Thyroid gland (tissue), 4 donors: ENCODE measurements at regions not wholly inside any gene's neighbourhood (a gene's known extent, or its start where the extent isn't known, plus 50 kb on each side); places are given as distances from the start of the nearest gene placed in this dataset.

Experiments
- DNase-seq, 2 donors: peaks; one replicate each; pipeline ENCODE4 v3.0.0-alpha.2; 2019
- H3K27ac ChIP-seq, 3 donors: fragments of 200-600 bp; sonication (generic); 1 replicate in 2 of 3; 2 replicates in 1 of 3; pipeline ENCODE4 v1.5.1; 2016 to 2019; ENCODE audit warnings: mild to moderate bottlenecking in 1 of 3, moderate library complexity in 1 of 3
- H3K27me3 ChIP-seq: fragments of 200-600 bp; sonication (generic); one replicate; pipeline ENCODE4 v1.5.1; 2019
- H3K36me3 ChIP-seq, 2 donors: fragments of 200-600 bp; sonication (generic); one replicate each; pipeline ENCODE4 v1.5.1; 2016 to 2019
- H3K4me1 ChIP-seq, 2 donors: fragments of 200-600 bp; sonication (generic); one replicate each; pipeline ENCODE4 v1.5.1; 2017 to 2019
- H3K4me3 ChIP-seq, 3 donors: fragments of 200-600 bp; sonication (generic); replicated peaks in 1 of 3; 1 replicate in 2 of 3; 2 replicates in 1 of 3; pipeline ENCODE4 v1.5.1; 2016; ENCODE audit warnings: mild to moderate bottlenecking in 1 of 3
- H3K9me3 ChIP-seq: fragments of 200-600 bp; sonication (generic); one replicate; pipeline ENCODE4 v1.5.1; 2017
- CTCF ChIP-seq, 6 experiments: fragments of 200-600 bp in 3 of 6; fragments of 450-650 bp in 3 of 6; sonication (generic) in 3 of 6; IDR thresholded peaks; one replicate each; pipeline ENCODE4 v1.5.1; 2016 to 2019; ENCODE audit warnings: antibody characterized with exemption in 6 of 6, mild to moderate bottlenecking in 2 of 6, inconsistent platforms in 1 of 6, moderate library complexity in 1 of 6
- POLR2A ChIP-seq, 2 donors: fragments of 450-650 bp; IDR thresholded peaks; one replicate each; pipeline ENCODE4 v1.6.1; 2017; ENCODE audit warnings: antibody characterized with exemption in 2 of 2, mild to moderate bottlenecking in 2 of 2, moderate library complexity in 1 of 2
- WGBS, 2 donors: methylation state at CpG; one replicate each; pipeline ENCODE4 v1.1.5; 2017; 5-methylcytosine and 5-hydroxymethylcytosine counted together
- intact Hi-C: fragments of 100-400 bp; cut with DNase I; formaldehyde crosslinking; loops from one replicate; pipeline ENCODE4 v1.15.1; 2023

- intact Hi-C loops: no loop called here
- peaks cover 8 to 28% of the 10 kb centered on the region in 2 donors for H3K4me1 ChIP-seq
- 93% methylated on average over 5 of the region's 5 CpGs for WGBS, 2 donors
These were observed 50.8 kb upstream of the OSMR start for GRCh38 chr5:38794986-38795385.

GRCh38 chr5:38795986-38796741 lies 49.6 kb upstream of the OSMR start:
- H3K4me3 ChIP-seq: no peak overlapping the region
- intact Hi-C loops: no loop called here
- DNase-seq: peak; percentile 41 to 44
- H3K27ac ChIP-seq: peak overlapping the region; percentile 32 to 51 (median 46)
- H3K27me3 ChIP-seq: no peaks in the 10 kb centered on the region
- no peaks in the 10 kb centered on the region for H3K9me3 ChIP-seq
- TF ChIP-seq POLR2A (IDR thresholded peaks at IDR 0.05) (no peak), CTCF (IDR thresholded peaks at IDR 0.05) (no peak)
- WGBS, 2 donors: 51 to 60% methylated on average over 6 of the region's 6 CpGs
- H3K36me3 ChIP-seq: no peaks in the 10 kb centered on the region
- H3K4me1 ChIP-seq: peaks cover 8 to 38% of the 10 kb centered on the region in 2 donors

More at GRCh38 chr5:38794986-38795385, 50.8 kb upstream of the OSMR start:
- DNase-seq: no peak
- Histone ChIP-seq H3K4me3 (no peak overlapping the region), H3K9me3 (no peaks in the 10 kb centered on the region), H3K27me3 (no peaks in the 10 kb centered on the region), H3K27ac (peak overlapping the region in 1 of 3 donors; percentile 46), H3K36me3 (no peaks in the 10 kb centered on the region)
- no peak for TF ChIP-seq POLR2A (IDR thresholded peaks at IDR 0.05)
- TF ChIP-seq CTCF (IDR thresholded peaks at IDR 0.05): no peak
